ENCODE measurements at regions not wholly inside any gene's neighbourhood (a gene's known extent, or its start where the extent isn't known, plus 50 kb on each side); places are given as distances from the start of the nearest gene placed in this dataset.

DNA sequence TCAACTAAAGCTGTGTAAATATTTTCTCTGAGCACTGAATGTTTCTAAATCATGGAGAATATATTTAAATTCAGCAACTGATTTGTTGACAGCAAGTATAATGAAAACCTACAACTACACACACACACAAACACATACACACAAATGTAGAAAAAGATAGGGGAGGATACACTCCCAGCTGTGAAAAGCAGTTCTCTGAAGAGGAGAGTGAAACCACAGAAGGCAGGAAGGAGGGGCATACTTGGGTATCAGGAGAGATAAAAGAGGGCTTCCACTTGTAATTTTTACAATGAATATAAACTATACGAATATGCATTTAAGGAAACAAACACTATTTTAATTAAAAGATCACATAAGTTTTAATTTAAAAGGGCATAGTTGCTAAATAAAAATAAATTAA is 227.8 kb upstream of the SLC24A2 start (continued):
- TF ChIP-seq NRF1 (IDR thresholded peaks at IDR 0.05; ENCODE audit: low read depth, low read length), result no peak
- no peak for TF ChIP-seq YY1 (IDR thresholded peaks at IDR 0.05; ENCODE audit: low read depth, low read length)

Measured in H1 (cell line).